H9 (cell line): ENCODE measurements at regions not wholly inside any gene's neighbourhood (a gene's known extent, or its start where the extent isn't known, plus 50 kb on each side); places are given as distances from the start of the nearest gene placed in this dataset.

Experiments
- DNase-seq: peaks from one replicate; pipeline ENCODE4 v3.0.0-alpha.2; 2017
- H2AFZ ChIP-seq: one replicate; pipeline ENCODE4 v1.6.1; 2013; ENCODE audit warnings: mild to moderate bottlenecking, low read length, control low read depth, moderate library complexity
- H2AK5ac ChIP-seq: 2 replicates; pipeline ENCODE4 v1.6.1; 2013; ENCODE audit warnings: low read length, control low read depth, mixed read lengths; ENCODE audit not compliant: insufficient read length
- H2BK120ac ChIP-seq: one replicate; pipeline ENCODE4 v1.6.1; 2013; ENCODE audit warnings: low read depth, mild to moderate bottlenecking, low read length, control low read depth, inconsistent platforms; ENCODE audit not compliant: poor library complexity, severe bottlenecking
- H2BK12ac ChIP-seq: 2 replicates; pipeline ENCODE4 v1.6.1; 2013; ENCODE audit warnings: low read length, control low read depth, mixed read lengths, low read depth; ENCODE audit not compliant: insufficient read length
- H2BK15ac ChIP-seq: 2 replicates; pipeline ENCODE4 v1.6.1; 2013; ENCODE audit warnings: low read depth, low read length, control low read depth
- H2BK20ac ChIP-seq: one replicate; pipeline ENCODE4 v1.6.1; 2013; ENCODE audit warnings: low read depth, mild to moderate bottlenecking, low read length, control low read depth, inconsistent platforms; ENCODE audit not compliant: poor library complexity, severe bottlenecking
- H2BK5ac ChIP-seq: 2 replicates; pipeline ENCODE4 v1.6.1; 2013; ENCODE audit warnings: low read length, control low read depth, mixed read lengths; ENCODE audit not compliant: insufficient read length
- H3K14ac ChIP-seq: 2 replicates; pipeline ENCODE4 v1.6.1; 2013; ENCODE audit warnings: low read length, control low read depth; ENCODE audit not compliant: insufficient read depth
- H3K18ac ChIP-seq: 2 replicates; pipeline ENCODE4 v1.6.1; 2013; ENCODE audit warnings: low read depth, mild to moderate bottlenecking, mixed read lengths, low read length, control low read depth; ENCODE audit not compliant: insufficient read length
- H3K23ac ChIP-seq: 2 replicates; pipeline ENCODE4 v1.6.1; 2013; ENCODE audit warnings: low read length, control low read depth, mixed read lengths, low read depth; ENCODE audit not compliant: insufficient read length
- H3K23me2 ChIP-seq: 2 replicates; pipeline ENCODE4 v1.6.1; 2013; ENCODE audit warnings: low read depth, mild to moderate bottlenecking, mixed read lengths, low read length, control low read depth; ENCODE audit not compliant: insufficient read length, poor library complexity, severe bottlenecking
- H3K27ac ChIP-seq: 2 replicates; pipeline ENCODE4 v1.5.1; 2013; ENCODE audit warnings: low read length, control low read depth, mixed read lengths, low read depth; ENCODE audit not compliant: insufficient read length
- H3K27me3 ChIP-seq: 2 replicates; pipeline ENCODE4 v1.6.1; 2013; ENCODE audit warnings: low read length, control low read depth, inconsistent platforms; ENCODE audit not compliant: insufficient read depth
- H3K4ac ChIP-seq: 2 replicates; pipeline ENCODE4 v1.6.1; 2013; ENCODE audit warnings: low read depth, mild to moderate bottlenecking, control low read depth, inconsistent platforms, low read length, moderate library complexity
- H3K4me1 ChIP-seq: 2 replicates; pipeline ENCODE4 v1.6.1; 2013; ENCODE audit warnings: low read length, control low read depth, inconsistent platforms; ENCODE audit not compliant: insufficient read depth
- H3K4me2 ChIP-seq: 2 replicates; pipeline ENCODE4 v1.6.1; 2013; ENCODE audit warnings: low read length, control low read depth, mixed read lengths; ENCODE audit not compliant: insufficient read length, insufficient read depth
- H3K56ac ChIP-seq: 2 replicates; pipeline ENCODE4 v1.6.1; 2013; ENCODE audit warnings: low read depth, mild to moderate bottlenecking, mixed read lengths, low read length, control low read depth; ENCODE audit not compliant: insufficient read length
- H3K79me1 ChIP-seq: 2 replicates; pipeline ENCODE4 v1.6.1; 2013; ENCODE audit warnings: low read depth, mild to moderate bottlenecking, moderate library complexity, low read length, control low read depth, inconsistent platforms; ENCODE audit not compliant: insufficient read depth, poor library complexity, severe bottlenecking
- H3K79me2 ChIP-seq: 2 replicates; pipeline ENCODE4 v1.6.1; 2013; ENCODE audit warnings: low read length, control low read depth, inconsistent platforms; ENCODE audit not compliant: insufficient read depth
- H3K9ac ChIP-seq: 2 replicates; pipeline ENCODE4 v1.6.1; 2013; ENCODE audit warnings: low read length, control low read depth, mixed read lengths; ENCODE audit not compliant: insufficient read length; ENCODE audit errors: extremely low read depth
- H3K9me3 ChIP-seq: one replicate; pipeline ENCODE4 v1.6.1; 2013; ENCODE audit warnings: low read depth, low read length, inconsistent platforms; ENCODE audit not compliant: control insufficient read depth
- H3T11ph ChIP-seq: one replicate; pipeline ENCODE4 v1.6.1; 2013; ENCODE audit warnings: mild to moderate bottlenecking, low read length, control low read depth, inconsistent platforms
- H4K20me1 ChIP-seq: one replicate; pipeline ENCODE4 v1.6.1; 2013; ENCODE audit not compliant: control insufficient read depth, insufficient read length, insufficient read depth
- H4K5ac ChIP-seq: 2 replicates; pipeline ENCODE4 v1.6.1; 2013; ENCODE audit warnings: low read depth, mild to moderate bottlenecking, mixed read lengths, low read length, control low read depth; ENCODE audit not compliant: insufficient read length
- H4K8ac ChIP-seq: replicated peaks from 2 replicates; pipeline ENCODE4 v1.6.1; 2013; ENCODE audit warnings: low read length, control low read depth, mixed read lengths, low read depth; ENCODE audit not compliant: insufficient read length
- H4K91ac ChIP-seq: 2 replicates; pipeline ENCODE4 v1.6.1; 2013; ENCODE audit warnings: low read depth, mild to moderate bottlenecking, moderate library complexity, mixed read lengths, low read length, control low read depth; ENCODE audit not compliant: insufficient read length
- H3K27ac Mint-ChIP-seq, 3 experiments: 2 replicates in 2 of 3; 3 replicates in 1 of 3; pipeline ENCODE4 v1.8.0; 2020 to 2021; ENCODE audit warnings: mixed read lengths in 3 of 3, mild to moderate bottlenecking in 1 of 3, moderate library complexity in 1 of 3
- H3K27me3 Mint-ChIP-seq: 2 replicates; pipeline ENCODE4 v1.8.0; 2021; ENCODE audit warnings: low read depth, mild to moderate bottlenecking, moderate library complexity, mixed read lengths
- H3K36me3 Mint-ChIP-seq, 3 experiments: 2 replicates in 2 of 3; 3 replicates in 1 of 3; pipeline ENCODE4 v1.8.0; 2020 to 2021; ENCODE audit warnings: low read depth in 3 of 3, mixed read lengths in 3 of 3; ENCODE audit not compliant: insufficient read depth in 1 of 3
- H3K4me1 Mint-ChIP-seq, 2 experiments: 2 replicates each; pipeline ENCODE4 v1.8.0; 2020; ENCODE audit warnings: mixed read lengths in 2 of 2
- H3K4me3 Mint-ChIP-seq, 2 experiments: 2 replicates in 1 of 2; 3 replicates in 1 of 2; pipeline ENCODE4 v1.8.0; 2020 to 2021; ENCODE audit warnings: mild to moderate bottlenecking in 2 of 2, mixed read lengths in 2 of 2, moderate library complexity in 1 of 2
- H3K9me3 Mint-ChIP-seq, 2 experiments: 2 replicates in 1 of 2; 3 replicates in 1 of 2; pipeline ENCODE4 v1.8.0; 2020; ENCODE audit warnings: mild to moderate bottlenecking in 2 of 2, mixed read lengths in 2 of 2, moderate library complexity in 1 of 2
- WGBS: extraction: QIAGEN DNeasy Blood & Tissue Kit; methylation state at CpG from one replicate; pipeline ENCODE4 v1.1.7; 2013; ENCODE audit warnings: missing lambda C conversion rate, low lambda C conversion rate, mixed read lengths; ENCODE audit not compliant: insufficient read length; ENCODE audit errors: extremely low coverage; 5-methylcytosine and 5-hydroxymethylcytosine counted together
- TF ChIP-seq, protein P1 (sequence below): fragments of 200-600 bp; sonication (generic); conservative IDR thresholded peaks from 3 replicates; pipeline ENCODE4 v1.8.0; 2021; ENCODE audit warnings: antibody characterized with exemption, mild to moderate bottlenecking

DNA sequence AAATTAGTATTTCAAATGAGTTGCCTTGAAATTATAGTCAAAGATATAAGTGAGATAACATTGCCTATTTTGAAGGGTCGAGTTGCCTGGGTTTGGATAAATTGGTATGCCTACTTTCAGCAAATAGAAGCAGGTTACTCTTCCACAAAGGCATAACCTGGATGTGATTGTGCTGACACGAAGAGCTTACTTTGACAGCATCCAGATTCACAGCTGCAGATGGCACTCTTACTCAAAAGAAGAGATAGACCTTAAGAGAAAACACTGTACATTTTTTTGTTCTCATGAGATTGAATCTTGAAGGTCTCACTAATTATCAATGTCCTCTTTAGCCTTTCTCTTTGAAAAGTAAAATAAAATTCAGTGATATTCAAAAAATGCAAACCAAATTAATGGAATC, 1338.7 kb downstream of the REEP3 start:
- Histone ChIP-seq H4K20me1 (no peaks in the 10 kb centered on the region), H2AFZ (no peak overlapping the region), H4K91ac (no peak overlapping the region), H2BK120ac (no peak overlapping the region), H4K8ac (no peak overlapping the region), H3T11ph (no peak overlapping the region), H3K27ac (no peak overlapping the region), H3K79me1 (no peaks in the 10 kb centered on the region), H3K9me3 (no peaks in the 10 kb centered on the region), H2BK12ac (no peak overlapping the region), H3K18ac (no peak overlapping the region), H2BK20ac (no peak overlapping the region), H3K4me1 (no peaks in the 10 kb centered on the region), H3K23ac (no peak overlapping the region), H4K5ac (no peak overlapping the region), H3K9ac (no peak overlapping the region), H2BK5ac (no peak overlapping the region), H3K14ac (no peak overlapping the region), H2AK5ac (no peak overlapping the region), H2BK15ac (no peak overlapping the region), H3K27me3 (no peaks in the 10 kb centered on the region), H3K56ac (no peak overlapping the region), H3K4me2 (no peak overlapping the region), H3K4ac (no peak overlapping the region), H3K23me2 (no peaks in the 10 kb centered on the region), H3K79me2 (no peaks in the 10 kb centered on the region)
- TF ChIP-seq, protein P1, sequence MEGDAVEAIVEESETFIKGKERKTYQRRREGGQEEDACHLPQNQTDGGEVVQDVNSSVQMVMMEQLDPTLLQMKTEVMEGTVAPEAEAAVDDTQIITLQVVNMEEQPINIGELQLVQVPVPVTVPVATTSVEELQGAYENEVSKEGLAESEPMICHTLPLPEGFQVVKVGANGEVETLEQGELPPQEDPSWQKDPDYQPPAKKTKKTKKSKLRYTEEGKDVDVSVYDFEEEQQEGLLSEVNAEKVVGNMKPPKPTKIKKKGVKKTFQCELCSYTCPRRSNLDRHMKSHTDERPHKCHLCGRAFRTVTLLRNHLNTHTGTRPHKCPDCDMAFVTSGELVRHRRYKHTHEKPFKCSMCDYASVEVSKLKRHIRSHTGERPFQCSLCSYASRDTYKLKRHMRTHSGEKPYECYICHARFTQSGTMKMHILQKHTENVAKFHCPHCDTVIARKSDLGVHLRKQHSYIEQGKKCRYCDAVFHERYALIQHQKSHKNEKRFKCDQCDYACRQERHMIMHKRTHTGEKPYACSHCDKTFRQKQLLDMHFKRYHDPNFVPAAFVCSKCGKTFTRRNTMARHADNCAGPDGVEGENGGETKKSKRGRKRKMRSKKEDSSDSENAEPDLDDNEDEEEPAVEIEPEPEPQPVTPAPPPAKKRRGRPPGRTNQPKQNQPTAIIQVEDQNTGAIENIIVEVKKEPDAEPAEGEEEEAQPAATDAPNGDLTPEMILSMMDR, result no peak
- Mint-ChIP-seq H3K4me1 (no peaks in the 10 kb centered on the region), H3K36me3 (no peaks in the 10 kb centered on the region), H3K4me3 (no peak overlapping the region), H3K9me3 (no peaks in the 10 kb centered on the region), H3K27ac (no peak overlapping the region), H3K27me3 (no peaks in the 10 kb centered on the region)
- no peak for DNase-seq
- WGBS, result no CpG with 5 or more reads among the region's 2 CpGs
